Activated T-cell treated with anti-CD3 and anti-CD28 coated beads for 4 hours (primary cell): ENCODE measurements at regions not wholly inside any gene's neighbourhood (a gene's known extent, or its start where the extent isn't known, plus 50 kb on each side); places are given as distances from the start of the nearest gene placed in this dataset.
"Not testable (repeated sequence)": the region's sequence is repeated elsewhere in the genome, so short reads cannot be mapped to it uniquely, and the experiment has no call there.

ENCODE experiments used
- DNase-seq: peaks from one replicate; pipeline ENCODE4 v3.0.0-alpha.2; 2020

DNA sequence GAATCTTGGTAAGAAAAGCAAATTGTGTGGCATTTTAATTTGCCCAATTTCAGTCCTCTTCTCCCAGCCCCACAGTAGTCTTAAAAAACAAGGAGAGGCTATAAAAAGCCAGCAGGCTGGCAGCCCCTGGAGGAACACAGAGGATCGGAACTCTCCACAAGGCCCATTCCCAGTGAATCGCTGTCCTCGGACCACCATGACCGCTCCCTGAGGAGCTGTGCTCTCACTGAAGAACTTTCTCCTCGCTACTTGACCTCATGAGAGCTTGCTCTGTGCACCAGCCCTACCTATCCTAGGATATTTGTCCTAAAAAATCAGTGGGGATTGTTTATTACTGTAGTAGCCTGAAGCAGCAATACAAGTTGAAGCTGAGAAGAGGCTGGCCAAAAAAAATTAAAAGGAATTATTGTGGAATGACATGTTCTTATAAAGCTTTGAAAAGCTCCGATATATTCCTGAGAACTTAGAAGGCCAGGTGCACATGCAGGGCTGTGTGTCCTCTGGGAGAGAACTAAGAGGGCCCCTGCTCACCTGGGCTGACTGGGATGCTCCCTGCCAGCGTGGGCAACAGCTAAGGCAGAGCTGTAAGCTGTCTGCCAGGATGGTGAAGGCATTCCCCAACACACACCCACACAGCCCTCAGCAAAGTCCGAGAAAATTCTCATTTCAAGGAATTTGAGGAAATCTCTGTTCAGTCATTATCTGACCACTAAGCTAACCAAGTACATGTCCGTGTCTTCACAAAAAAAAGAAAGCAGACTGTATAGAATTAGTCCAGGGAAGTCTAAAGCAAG lies 148.8 kb upstream of the SFSWAP start:
- no peak for DNase-seq

DNA sequence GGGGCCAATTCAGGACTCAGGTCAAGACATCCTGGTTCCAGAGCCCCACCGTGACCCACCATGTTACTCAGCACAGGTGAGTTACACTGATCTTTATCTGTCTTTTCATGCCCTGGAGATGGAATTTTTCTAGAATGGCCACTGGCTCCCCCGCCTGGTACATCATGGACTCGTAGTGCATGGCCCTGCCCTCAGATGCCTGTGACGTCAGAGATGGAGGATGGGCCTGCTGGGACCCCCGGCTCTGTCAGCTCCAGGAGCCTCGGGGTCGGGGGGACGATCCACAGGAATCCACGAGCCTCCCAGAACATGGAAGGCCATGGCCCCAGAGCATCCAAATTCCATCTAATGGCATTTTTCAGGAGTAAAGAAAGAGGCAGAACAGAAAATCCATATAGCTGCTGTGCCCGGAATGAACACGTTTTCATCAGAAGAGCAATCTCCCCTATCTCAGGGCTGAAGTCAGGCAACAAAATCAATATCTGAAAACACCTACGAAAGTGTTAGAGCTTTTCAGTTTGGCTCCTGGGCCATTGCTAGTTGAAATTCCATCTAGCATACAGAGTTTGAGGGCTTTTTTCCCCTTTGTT lies 146.7 kb upstream of the SFSWAP start:
- DNase-seq = not testable (repeated sequence)

DNA sequence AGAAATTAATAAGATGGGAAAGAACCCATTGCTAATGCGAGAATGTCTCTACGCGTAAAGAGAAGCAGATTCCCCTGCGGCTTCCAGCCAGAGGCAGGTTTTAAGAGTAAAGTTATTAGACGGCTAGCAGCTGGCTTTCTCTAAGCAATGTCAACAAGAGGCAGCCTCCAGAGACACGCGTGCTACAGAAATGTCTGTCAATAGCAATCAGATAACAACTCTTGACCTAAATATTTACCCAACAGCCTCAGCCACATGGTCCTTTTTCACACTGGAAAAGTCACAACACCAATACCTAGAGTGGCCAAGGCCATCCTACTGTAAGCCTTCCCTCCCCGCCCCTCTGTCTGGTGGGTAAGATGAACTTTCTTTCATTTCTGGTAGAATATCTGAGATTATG lies 146.0 kb upstream of the SFSWAP start:
- DNase-seq = no peak

DNA sequence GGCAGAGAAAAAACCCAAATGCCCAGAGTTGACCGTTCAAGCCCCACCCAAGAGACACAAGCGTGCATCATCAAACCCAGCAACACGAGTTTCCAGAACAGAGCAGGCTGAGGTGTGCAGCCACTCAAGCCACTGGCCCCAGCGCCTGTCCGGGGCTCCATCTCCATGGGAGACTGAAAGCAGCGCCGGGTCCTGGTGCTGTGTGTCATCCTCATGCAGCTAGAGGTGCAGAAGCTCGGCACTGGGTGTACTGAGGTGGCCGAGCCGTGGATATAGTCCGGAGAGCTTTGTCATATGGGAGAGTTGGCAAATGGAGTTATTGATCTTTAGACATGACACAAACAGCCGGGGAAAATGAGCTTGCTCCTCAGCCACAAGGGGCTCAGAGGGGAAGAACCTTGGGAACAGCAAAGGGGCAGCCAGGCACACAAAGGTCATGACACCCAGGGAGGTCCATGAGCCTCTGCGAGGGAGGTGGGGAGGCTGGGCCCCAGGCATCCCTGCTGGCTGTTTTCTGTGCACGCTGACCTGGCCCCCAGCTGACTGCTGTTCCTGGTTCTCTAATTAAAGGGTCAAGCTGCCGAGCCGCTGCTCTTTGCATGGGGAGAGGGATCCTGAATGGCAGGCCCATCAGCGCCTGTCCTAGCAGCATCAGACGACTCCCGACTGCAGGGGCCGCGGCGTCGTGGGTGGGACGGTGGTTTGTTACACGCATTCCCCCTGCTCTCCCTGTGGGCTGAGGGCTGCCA lies 145.4 kb upstream of the SFSWAP start:
- DNase-seq = no peak

DNA sequence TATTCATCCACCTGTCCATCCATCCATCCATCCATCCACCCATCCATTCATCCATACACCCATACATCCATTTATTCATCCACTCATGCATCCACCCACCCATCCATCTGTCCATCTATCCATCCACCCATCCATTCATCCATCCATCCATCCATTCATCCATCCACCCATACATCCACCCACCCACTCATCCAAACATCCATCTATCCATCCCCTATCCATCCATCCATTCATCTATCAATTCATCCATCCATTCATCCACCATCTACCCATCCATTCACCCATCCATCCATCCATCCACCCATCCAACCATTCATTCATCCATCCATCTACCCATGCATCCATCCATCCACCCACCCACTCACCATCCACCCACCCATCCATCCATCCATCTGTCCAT lies 142.6 kb upstream of the SFSWAP start:
- DNase-seq = no peak

DNA sequence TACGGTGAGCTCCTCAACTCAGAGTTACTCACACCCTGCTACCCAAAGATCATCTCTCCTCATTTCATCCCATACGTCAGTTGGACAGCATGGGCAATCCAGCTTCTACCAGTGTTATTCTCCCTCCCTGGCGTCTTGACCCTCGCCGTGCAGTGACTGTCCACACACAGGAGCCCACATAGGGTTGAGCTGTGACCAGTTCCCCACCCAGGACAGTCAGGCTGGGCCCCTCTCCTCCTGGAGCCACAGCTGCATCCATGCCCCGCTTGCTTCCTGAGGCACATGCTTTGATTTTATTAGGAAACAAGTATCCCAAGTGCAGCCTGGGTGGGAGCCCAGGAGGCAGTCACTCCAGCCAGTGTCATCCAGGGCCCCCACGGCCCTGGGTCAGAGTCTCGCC lies 140.3 kb upstream of the SFSWAP start:
- no peak for DNase-seq

DNA sequence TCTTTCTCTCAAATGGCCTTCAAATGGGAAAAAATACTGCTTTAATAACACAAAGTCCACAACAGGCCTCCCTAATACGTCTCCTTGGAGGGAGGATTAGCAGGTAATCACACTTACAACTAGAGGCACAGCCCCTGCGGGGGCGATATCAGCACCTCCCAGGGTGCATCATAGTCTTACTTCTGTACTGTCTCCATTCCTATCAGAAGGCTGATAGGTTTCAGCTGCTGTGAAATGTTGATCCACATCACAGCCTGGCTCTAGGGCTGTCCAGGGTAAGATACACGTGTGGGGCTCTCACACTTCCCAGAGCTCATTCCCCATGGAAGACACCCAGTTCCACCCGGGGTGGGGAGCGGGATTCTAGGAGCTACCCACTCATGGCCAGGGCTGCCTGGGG lies 139.1 kb upstream of the SFSWAP start:
- no peak for DNase-seq

DNA sequence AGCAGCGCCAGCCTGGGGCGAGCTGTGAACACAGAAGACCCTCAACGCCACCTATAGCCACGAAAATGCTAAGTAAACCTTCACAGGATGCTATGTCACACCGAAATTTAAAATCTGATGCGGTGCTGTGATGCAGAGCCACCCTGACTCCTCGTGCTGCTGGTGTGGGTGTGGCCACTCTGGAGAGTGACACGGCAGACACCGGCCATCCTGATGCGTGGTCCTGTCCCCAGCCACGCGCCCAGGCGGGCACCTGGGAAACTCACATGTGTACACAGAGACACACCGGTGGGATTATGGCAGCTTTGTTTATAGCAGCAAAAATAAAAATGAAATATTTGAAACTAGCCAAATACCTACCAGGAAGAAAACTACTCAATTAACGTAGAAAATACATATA lies 138.3 kb upstream of the SFSWAP start:
- DNase-seq = no peak

DNA sequence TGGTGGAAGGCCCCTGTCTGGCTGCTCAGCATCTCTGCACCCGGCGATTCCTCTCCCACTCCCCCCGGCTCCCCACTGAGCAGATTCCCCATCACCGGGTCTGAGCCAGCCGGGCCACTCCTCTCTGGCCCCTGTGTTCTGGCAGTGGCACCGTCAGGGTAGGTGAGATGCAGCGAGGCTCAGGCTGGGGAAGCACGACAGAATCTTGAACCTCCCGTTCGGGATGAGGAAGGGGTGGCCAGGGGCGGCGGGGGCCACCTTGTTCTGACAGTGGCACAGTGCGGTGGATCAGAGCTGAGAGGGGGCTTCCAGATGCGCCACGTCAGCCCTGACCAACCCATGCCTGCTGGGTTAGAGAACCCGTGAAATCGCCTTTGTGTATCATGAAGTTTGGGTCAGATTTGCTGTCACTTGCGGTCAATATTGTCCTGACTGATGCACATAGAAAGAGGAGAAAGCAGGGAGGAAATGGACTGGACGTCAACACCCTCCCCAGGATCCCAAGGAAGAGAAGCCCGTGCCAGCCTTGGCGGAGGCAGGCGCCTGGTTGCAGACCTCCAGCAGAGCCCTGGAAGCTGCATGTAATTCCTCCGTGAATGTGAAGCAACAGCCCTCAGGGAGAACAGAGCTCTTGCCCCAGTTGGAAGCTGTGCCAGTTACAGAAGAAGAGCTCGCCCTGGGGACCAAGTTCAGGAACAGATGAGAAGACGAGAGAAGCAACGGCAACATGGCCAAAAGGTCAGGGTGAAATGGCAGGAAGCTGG lies 137.1 kb upstream of the SFSWAP start:
- DNase-seq = no peak

DNA sequence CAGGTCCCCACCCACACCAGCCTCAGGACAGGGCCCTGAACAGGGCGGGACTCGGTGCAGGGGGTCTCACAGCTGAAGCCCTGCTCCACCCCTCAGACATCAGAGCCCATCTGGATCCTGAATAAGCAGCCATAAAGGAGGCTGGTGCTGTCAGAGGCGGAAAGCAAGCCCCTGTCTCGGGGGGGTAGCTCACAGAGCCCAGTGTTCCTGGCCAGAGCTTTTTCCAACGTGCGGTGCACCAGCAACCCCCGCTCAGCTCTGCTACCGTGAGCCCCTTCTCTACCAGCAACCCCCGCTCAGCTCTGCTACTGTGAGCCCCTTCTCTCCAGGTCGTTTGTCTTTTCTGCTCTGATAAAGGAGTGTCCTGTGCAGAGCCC lies 136.5 kb upstream of the SFSWAP start:
- DNase-seq = no peak

DNA sequence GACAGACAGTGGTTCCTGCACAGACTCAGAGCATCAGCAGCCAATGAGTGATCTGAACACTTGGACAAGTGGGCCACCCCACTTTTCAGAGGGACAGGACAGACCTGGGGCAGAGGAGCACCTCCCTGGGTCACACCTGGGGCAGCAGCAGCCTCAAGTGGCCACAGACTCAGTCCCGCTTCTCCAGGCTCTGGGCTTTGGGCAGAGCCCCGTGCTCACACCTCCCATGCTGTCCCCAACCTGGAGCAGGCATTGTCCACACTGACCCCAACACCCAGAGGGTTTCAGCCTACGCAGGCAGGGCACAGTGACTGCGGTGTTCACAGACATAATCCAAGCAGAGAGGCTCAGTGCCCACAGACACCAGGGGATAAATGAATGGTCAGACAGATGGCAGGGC lies 135.5 kb upstream of the SFSWAP start:
- DNase-seq = no peak

DNA sequence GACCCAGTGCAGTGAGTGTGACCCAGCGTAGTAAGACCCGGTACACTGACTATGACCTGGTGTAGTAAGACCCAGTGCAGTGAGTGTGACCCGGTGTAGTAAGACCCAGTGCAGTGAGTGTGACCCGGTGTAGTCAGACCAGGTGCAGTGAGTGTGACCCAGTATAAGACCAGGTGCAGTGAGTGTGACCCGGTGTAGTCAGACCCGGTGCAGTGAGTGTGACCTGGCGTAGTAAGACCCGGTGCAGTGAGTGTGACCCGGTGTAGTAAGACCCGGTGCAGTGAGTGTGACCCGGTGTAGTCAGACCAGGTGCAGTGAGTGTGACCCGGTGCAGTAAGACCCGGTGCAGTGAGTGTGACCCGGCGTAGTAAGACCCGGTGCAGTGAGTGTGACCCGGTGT lies 134.2 kb upstream of the SFSWAP start:
- peak; percentile 20 for DNase-seq

DNA sequence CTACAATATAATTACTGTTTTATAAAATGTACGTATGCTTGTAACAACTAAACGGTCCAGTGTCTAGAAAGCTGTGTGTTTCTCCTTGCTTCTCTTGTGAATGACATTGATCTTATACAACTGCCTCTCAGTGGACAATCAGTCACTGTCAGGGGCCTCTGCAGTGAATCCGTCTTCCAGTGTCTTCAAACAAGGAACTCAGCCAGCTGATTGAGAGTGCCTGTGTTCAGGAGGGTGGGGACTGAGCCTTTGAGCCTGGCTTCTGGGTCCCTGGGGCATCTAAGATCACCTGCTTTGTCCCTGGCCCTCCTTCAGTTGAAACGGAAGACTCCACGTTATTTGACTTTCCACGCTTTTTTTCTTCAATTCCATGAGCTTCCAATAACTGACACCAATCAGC lies 133.1 kb upstream of the SFSWAP start:
- DNase-seq = no peak

DNA sequence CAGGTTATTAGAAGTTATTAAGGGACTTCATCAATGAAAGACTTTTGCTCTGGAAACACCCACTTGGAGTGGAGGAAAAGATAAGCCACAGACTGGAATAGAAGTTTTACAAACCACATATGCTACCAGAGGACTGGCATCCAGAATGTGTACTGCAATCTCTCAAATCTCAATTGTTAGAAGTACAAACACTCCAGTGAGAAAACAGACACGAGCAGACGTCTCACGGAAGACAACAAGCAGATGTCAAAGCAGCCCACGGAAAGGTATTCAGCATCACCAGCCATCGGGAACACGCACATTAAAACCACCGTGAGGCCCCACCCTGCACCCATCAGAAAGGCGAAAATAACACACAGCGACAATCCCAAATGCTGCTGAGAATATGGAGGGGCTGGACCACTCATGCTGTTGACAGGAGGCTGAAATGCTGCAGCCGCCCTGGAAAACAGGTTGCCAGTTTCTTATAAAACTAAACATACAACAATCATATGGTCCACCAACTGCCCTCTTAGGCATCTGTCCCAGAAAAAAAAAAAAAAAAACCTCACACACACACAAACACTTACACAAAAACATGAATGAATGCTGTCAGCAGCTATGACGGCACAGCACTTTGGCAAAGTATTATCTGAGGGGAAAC lies 131.9 kb upstream of the SFSWAP start:
- DNase-seq = no peak

DNA sequence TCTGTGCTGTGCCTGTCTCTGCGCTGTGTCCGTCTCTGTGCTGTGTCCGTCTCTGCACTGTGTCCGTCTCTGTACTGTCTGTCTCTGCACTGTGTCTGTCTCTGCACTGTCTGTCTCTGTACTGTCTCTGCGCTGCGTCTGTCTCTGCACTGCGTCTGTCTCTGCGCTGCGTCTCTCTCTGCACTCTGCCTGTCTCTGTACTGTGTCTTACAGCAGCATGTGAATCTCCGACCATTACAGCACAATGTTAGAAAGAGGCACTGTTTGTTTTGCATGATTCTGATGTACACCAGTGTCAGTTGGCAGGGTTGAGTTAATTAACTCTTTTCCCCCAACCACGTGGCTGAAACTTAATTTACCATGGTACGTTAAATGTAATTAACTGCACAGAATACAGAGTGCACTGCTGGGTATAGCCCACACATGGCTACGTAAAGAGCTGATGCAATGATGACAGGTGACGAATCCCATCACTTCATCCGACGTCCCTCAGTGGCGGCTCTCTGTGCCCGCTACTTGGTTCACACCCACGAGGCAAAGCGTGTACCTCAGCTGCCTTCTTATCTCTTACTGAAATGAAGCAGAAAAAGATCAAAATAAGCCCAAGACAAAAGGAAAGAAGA lies 127.7 kb upstream of the SFSWAP start:
- no peak for DNase-seq

DNA sequence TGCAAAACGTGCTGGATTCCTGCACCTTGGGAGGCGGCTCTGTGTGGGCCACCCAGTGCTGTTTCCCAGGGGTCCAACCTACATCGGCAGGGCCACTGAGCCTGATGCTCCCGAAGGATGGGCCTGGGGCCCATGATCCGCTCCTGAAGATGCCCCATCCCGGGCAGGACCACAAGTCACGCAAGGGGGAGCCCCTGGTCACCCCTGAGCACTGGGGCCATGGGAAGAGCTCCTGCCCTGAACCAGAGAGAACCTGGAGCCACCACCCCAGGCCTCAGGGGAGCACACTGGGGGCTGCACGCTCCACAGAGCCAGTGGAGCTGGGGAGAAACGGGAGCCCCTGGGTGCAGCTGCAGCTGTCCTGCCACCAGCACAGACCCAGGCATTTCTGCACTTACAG lies 124.6 kb upstream of the SFSWAP start:
- DNase-seq = no peak

DNA sequence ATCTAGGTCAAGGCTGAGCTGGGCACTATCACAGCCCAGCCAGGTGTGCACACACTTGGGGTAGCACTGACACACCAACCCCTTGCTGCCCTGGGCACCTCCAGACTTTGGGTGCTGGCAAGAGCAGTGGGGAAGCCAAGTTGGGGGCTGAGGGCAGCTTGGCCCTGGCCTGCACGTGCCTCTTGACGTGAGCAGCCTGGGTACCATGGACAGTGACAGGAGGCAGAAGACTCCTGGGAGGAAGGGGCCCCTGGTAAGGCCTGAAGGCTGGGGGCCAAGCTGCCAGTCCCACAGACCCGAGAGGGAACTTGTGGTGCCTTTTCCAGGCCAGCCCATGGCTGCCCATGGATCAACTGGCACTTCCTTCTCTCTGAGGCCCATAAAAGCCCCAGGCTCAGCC lies 124.1 kb upstream of the SFSWAP start:
- DNase-seq = no peak

DNA sequence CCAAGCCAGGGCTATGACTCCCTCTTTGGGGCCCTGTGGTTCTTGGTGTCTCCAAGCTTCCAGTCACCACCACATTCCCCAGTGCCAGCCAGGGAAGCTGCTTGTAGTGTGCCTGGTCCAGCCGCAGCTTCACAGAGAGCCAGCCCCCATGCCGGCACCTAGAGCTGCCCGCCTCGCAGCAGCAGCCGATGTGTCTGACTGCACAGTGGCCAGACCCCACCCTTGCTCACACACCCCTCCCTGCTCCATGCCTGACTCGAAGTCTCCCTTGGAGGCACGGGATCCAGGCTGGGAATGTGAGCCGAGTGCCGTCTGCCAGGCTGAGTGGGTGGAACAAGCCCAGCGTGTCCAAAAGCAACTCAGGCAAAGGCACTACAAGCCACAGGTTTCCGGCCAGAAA lies 123.3 kb upstream of the SFSWAP start:
- DNase-seq = no peak

DNA sequence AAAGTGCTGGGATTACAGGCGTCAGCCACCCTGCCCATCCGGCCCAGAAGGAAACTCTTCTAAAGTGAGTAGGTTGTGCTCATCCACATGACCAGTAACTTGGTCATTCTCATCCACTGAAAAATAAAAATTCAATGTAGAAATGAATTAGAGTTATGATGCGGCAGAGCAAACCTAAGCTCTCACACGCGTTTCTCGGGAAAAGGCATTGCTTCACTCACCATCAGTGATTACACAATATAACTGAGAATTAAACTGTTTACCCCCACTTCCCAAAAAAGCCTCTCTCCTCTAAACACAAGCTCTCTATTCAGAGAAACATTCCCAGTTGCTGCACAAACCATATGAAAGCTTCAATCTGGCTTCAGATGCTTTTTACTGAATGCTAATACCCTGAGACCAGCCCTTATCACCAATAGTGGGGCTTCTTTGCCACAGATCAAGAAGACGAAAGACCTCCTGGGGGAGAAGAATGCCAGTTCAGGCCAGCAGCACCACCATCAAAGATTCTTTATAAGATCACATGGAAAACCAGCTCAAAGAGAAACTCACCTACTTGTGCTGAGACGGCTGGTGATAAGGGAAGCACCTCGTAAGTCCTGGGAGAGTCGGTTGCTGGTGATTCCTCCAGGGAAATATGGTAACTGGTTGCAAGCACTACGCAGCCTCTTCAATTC lies 121.5 kb upstream of the SFSWAP start:
- no peak for DNase-seq

DNA sequence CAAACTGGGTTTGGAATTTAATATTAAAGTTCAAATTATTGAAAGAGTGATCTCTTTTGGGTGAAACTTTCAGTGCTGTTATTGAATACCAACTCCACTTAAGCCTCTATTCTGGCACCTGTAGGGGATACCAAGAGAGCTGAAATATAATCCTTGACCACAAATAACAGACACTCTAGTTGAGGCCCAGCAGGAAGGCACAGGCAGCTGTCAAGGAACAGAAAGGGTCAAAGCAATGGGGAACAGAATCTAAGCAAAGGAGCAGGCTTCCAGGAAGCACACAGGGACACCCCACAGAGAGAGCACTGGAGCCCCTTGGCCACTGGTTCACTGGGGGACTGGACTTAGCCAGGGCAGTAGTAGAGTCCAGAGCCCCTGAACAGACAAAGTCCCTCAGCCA lies 120.9 kb upstream of the SFSWAP start:
- DNase-seq = no peak

DNA sequence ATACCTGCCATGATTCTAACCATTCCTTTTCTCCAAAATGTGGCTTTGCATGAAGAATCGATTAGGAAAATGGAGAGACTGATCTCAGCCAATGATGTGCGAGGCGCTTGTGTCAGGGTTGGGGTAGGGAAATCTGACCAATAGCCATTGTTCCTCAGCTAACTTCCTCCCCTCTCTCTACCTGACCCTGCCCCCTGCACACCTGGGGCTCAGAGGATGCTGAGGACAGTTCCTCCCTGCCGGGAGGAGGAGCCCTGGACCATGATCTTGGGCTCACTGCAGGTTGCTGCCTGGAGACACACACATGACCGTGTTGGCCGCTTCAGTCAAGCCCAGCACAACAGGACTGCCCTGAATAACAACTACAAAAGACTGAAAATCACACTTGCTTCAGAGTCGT lies 119.8 kb upstream of the SFSWAP start:
- no peak for DNase-seq
